Ectodermal cell (in vitro differentiated cells): ENCODE measurements at regions not wholly inside any gene's neighbourhood (a gene's known extent, or its start where the extent isn't known, plus 50 kb on each side); places are given as distances from the start of the nearest gene placed in this dataset.

ENCODE experiments used
- H3K27ac ChIP-seq: 2 replicates; pipeline ENCODE4 v1.7.0; 2013; ENCODE audit warnings: mild to moderate bottlenecking, low read depth, low read length; ENCODE audit not compliant: insufficient read depth, poor library complexity, severe bottlenecking
- H3K27me3 ChIP-seq: 2 replicates; pipeline ENCODE4 v1.7.0; 2013; ENCODE audit warnings: mild to moderate bottlenecking, low read length; ENCODE audit not compliant: insufficient read depth, control insufficient read depth, poor library complexity, severe bottlenecking
- H3K36me3 ChIP-seq: one replicate; pipeline ENCODE4 v1.7.0; 2013; ENCODE audit warnings: low read length; ENCODE audit not compliant: control insufficient read depth, insufficient read depth
- H3K4me1 ChIP-seq: one replicate; pipeline ENCODE4 v1.7.0; 2013; ENCODE audit warnings: low read length; ENCODE audit not compliant: control insufficient read depth, insufficient read depth
- H3K4me3 ChIP-seq: 2 replicates; pipeline ENCODE4 v1.7.0; 2013; ENCODE audit warnings: low read depth, low read length, control low read depth; ENCODE audit not compliant: insufficient read depth
- H3K9me3 ChIP-seq: 2 replicates; pipeline ENCODE4 v1.7.0; 2013; ENCODE audit warnings: mild to moderate bottlenecking, low read length, moderate library complexity; ENCODE audit not compliant: control insufficient read depth
- WGBS, 2 experiments: methylation state at CpG; one replicate each; pipeline ENCODE4 v1.1.7; 2013; ENCODE audit warnings: missing lambda C conversion rate in 2 of 2; 5-methylcytosine and 5-hydroxymethylcytosine counted together

DNA sequence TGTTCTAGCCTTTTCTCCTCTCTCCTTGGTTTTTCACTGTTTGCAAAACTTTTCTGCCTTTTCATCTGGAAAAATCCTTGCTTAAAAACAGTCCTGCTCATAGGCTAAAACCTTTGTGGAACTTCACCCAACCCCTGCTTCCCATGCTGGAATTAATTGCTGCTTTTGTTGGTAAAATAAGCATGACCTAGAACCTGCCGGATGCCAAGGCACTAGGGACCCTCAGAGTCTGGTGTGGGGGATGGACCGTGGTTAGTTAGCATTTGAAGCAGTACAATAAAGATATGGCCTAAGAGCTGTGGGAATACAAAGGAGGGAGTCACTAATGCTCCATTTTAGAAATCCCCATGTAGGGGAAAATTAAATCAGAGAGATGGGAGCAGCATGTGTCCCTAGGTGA, 326.3 kb downstream of the KCNRG start:
- no peaks in the 10 kb centered on the region for H3K36me3 ChIP-seq
- whole genome bisulfite sequencing, 2 experiments = 88 to 90% methylated on average over 2 of the region's 2 CpGs
- H3K9me3 ChIP-seq = no peaks in the 10 kb centered on the region
- no peak overlapping the region for H3K4me3 ChIP-seq
- H3K27ac ChIP-seq = no peak overlapping the region
- peaks cover 22% of the 10 kb centered on the region for H3K4me1 ChIP-seq
- H3K27me3 ChIP-seq = no peaks in the 10 kb centered on the region

DNA sequence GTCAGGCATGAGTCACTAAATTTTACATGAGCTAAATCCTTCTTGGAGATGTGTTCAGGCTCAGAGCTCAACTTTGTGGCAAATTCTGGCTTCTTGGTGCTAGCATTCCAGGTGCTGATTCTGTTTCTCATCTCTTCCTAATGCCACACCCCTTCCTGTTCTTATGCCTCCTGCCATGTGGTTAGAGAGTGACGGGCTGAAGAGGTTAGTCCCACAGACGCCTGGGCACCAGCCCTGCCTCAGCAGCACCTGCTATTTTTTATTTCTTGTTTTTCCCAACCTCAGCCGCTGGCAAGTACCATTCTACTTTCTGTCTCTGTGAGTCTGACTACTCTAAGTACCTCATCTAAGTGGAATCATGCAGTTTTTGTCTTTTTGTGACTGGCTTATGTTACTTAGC, 329.5 kb downstream of the KCNRG start:
- no peak overlapping the region for H3K27ac ChIP-seq
- H3K9me3 ChIP-seq = no peaks in the 10 kb centered on the region
- peaks cover 18% of the 10 kb centered on the region for H3K4me1 ChIP-seq
- WGBS, 2 experiments = 78 to 79% methylated on average over 3 of the region's 3 CpGs
- no peaks in the 10 kb centered on the region for H3K27me3 ChIP-seq
- no peaks in the 10 kb centered on the region for H3K36me3 ChIP-seq
- no peak overlapping the region for H3K4me3 ChIP-seq

- no peaks in the 10 kb centered on the region for H3K36me3 ChIP-seq
- H3K4me1 ChIP-seq = peaks cover 8% of the 10 kb centered on the region
- no peak overlapping the region for H3K4me3 ChIP-seq
- H3K27ac ChIP-seq = no peak overlapping the region
- H3K27me3 ChIP-seq = no peaks in the 10 kb centered on the region
- no peaks in the 10 kb centered on the region for H3K9me3 ChIP-seq
- WGBS, 2 experiments = no CpG with 5 or more reads among the region's 1 CpG
Observed at GRCh38 chr13:50345804-50346203, 330.6 kb downstream of the KCNRG start.

GRCh38 chr13:50348371-50348770, 333.1 kb downstream of the KCNRG start:
- no peak overlapping the region for H3K27ac ChIP-seq
- H3K27me3 ChIP-seq = no peaks in the 10 kb centered on the region
- H3K36me3 ChIP-seq = no peaks in the 10 kb centered on the region
- H3K9me3 ChIP-seq = no peaks in the 10 kb centered on the region
- WGBS, 2 experiments = 97 to 98% methylated on average over 3 to 4 of the region's 4 CpGs
- H3K4me1 ChIP-seq = no peaks in the 10 kb centered on the region
- H3K4me3 ChIP-seq = no peak overlapping the region

DNA sequence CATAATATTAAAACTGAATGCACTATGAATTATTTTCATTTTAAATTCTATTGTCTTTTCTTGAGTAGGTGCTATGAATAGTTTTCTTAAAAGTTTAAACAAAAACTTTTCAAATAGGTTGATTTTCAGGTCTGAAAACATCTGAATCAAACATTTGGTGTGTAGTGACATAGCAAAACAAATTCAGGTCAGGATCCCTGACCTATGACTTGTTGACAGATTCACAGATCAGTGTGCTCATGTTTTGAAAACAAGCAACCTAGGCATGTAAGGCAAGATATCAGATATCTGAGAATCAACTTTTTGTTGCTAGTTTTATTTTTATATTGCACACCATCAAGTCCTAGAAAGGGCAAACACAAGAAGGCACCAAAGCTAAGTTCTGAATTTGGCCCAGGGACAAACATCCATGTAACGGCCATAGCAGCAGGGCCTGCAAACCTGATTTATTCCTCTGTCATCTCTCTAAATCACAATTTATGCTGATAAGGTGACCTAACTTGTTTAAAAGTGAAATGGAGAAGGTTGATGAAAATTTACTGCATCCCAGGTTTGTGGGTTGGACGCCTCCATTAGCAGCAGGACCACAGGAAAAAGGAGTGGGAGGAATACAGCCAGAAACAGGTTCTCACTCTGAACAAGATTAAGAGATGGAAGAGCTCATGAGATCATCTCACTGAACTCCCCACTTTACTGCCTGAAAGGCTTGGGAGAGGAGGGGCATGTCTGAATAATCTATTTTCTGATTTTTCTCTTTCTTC, 337.7 kb downstream of the KCNRG start:
- Histone ChIP-seq H3K27me3 (no peaks in the 10 kb centered on the region), H3K4me1 (peaks cover 5% of the 10 kb centered on the region), H3K9me3 (no peaks in the 10 kb centered on the region), H3K27ac (no peak overlapping the region), H3K36me3 (no peaks in the 10 kb centered on the region), H3K4me3 (no peak overlapping the region)
- WGBS, 2 experiments = 91 to 95% methylated on average over 2 of the region's 2 CpGs

DNA sequence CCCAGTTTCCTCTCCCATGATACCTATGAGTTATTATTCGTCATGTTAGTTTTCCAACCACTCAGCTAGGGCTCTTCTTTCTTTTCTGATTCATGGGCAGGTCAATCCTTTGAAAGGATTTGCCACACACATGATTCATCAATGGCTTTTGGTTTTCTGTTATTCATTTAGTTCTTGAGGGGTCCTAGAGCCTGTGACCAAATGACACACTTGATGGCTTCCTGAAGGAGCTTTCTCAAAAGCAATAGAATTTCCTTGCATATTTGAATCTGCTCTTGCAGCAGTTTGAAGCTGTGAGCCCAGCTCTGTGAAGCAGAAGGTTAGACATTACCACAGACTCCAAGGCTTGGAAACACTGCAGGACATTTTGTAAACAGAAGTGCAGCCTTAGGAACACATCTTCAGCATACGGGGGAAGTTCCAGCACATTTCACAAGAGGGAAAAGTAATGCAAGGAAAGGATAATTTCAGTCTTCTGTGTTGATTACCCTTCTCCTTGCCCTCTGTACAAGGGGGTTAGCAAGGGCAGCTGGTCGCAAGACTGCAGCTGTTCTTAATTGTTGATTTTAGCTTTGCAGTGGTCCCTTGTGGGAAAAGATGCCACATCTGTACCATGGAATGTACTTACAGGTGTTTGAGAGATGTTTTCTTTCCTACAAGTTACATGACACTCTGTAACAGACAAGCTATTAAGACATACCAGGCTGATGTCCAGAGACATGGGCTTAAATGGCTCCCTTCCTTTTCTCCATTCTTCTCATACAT, 338.6 kb downstream of the KCNRG start:
- H3K27me3 ChIP-seq = no peaks in the 10 kb centered on the region
- no peaks in the 10 kb centered on the region for H3K36me3 ChIP-seq
- H3K27ac ChIP-seq = no peak overlapping the region
- WGBS, 2 experiments = 94% methylated on average over 3 of the region's 3 CpGs
- no peaks in the 10 kb centered on the region for H3K9me3 ChIP-seq
- peaks cover 5% of the 10 kb centered on the region for H3K4me1 ChIP-seq
- no peak overlapping the region for H3K4me3 ChIP-seq

- WGBS, 2 experiments = 94 to 95% methylated on average over 4 of the region's 4 CpGs
- no peaks in the 10 kb centered on the region for H3K27me3 ChIP-seq
- H3K4me3 ChIP-seq = no peak overlapping the region
- H3K27ac ChIP-seq = no peak overlapping the region
- no peaks in the 10 kb centered on the region for H3K36me3 ChIP-seq
- H3K9me3 ChIP-seq = no peaks in the 10 kb centered on the region
- peaks cover 5% of the 10 kb centered on the region for H3K4me1 ChIP-seq
Observed at GRCh38 chr13:50355797-50356196, 340.6 kb downstream of the KCNRG start.

GRCh38 chr13:50357136-50357535, 341.9 kb downstream of the KCNRG start:
- no peaks in the 10 kb centered on the region for H3K27me3 ChIP-seq
- no peak overlapping the region for H3K27ac ChIP-seq
- H3K4me3 ChIP-seq = no peak overlapping the region
- peaks cover 5% of the 10 kb centered on the region for H3K4me1 ChIP-seq
- H3K9me3 ChIP-seq = no peaks in the 10 kb centered on the region
- H3K36me3 ChIP-seq = no peaks in the 10 kb centered on the region

GRCh38 chr13:50357586-50358118, 342.4 kb downstream of the KCNRG start:
- no peak overlapping the region for H3K4me3 ChIP-seq
- no peaks in the 10 kb centered on the region for H3K27me3 ChIP-seq
- 93 to 95% methylated on average over 9 of the region's 9 CpGs for WGBS, 2 experiments
- H3K9me3 ChIP-seq = no peaks in the 10 kb centered on the region
- H3K36me3 ChIP-seq = no peaks in the 10 kb centered on the region
- H3K4me1 ChIP-seq = peaks cover 5% of the 10 kb centered on the region
- no peak overlapping the region for H3K27ac ChIP-seq

DNA sequence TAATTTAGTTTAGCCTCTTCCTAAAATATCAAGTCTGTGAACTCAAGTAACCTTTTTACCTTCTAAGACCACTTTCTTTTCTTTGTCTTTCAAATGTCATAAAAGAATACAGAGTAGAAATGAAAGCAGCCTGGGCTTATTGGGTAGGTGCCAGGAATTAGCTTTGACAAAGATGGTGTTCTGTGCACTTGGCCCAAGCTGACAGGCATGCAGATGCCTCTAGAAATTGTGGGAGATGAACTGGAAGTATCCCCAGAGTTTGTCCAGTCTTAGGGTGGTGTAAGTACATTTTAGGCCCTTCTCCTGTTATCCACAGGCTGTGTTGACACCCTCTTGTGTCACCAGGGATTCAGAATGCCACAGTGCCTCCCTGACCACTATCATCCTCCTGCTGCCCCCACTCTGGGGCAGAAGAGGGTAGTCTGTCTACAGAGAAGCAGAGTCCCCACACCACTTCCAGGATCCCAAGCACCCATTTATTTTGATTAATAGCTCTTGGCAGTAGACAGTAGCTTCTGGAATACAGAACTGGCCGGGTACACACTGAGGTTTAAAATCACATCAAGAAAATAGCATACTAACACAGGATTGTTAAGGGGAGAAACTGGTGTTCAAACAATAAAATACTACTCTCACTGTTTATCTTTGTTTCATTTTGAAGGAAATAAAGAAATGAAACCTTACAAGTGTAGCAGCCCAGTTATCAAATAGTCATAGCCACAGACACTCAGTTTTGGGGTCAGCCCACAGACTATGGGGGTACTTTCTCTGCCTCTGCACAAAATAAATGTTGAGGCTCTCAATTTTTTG, 343.2 kb downstream of the KCNRG start:
- H3K9me3 ChIP-seq = no peaks in the 10 kb centered on the region
- H3K36me3 ChIP-seq = no peaks in the 10 kb centered on the region
- peaks cover 5% of the 10 kb centered on the region for H3K4me1 ChIP-seq
- 100% methylated on average over 1 of the region's 1 CpG; no CpG with 5 or more reads in 1 of the 2 experiments for WGBS, 2 experiments
- H3K27ac ChIP-seq = no peak overlapping the region
- no peak overlapping the region for H3K4me3 ChIP-seq
- no peaks in the 10 kb centered on the region for H3K27me3 ChIP-seq
